ENCODE measurements at regions not wholly inside any gene's neighbourhood (a gene's known extent, or its start where the extent isn't known, plus 50 kb on each side); places are given as distances from the start of the nearest gene placed in this dataset.

- no peaks in the 10 kb centered on the region for H3K27me3 ChIP-seq (ENCODE audit: control insufficient read depth in 1 of 2, insufficient read depth in 2 of 2, low read length in 2 of 2)
- H3K27ac ChIP-seq (ENCODE audit: low read length): no peak overlapping the region
- no peaks in the 10 kb centered on the region for H3K4me1 ChIP-seq (ENCODE audit: control insufficient read depth, insufficient read depth, low read length)
- no peaks in the 10 kb centered on the region for H3K9me3 ChIP-seq (ENCODE audit: control insufficient read depth in 2 of 2, low read length in 2 of 2)
- H3K36me3 ChIP-seq (ENCODE audit: control insufficient read depth in 2 of 2, insufficient read depth in 2 of 2, low read length in 2 of 2): no peaks in the 10 kb centered on the region
- no peak overlapping the region for H3K9ac ChIP-seq (ENCODE audit: low read length in 2 of 2)
- H3K4me3 ChIP-seq (ENCODE audit: low read length in 2 of 2): no peak overlapping the region
Measured at GRCh38 chr2:12854001-12854530, 137.3 kb downstream of the TRIB2 start.

- no peak overlapping the region for H3K27ac ChIP-seq (ENCODE audit: low read length)
- peaks cover 2% of the 10 kb centered on the region for H3K4me1 ChIP-seq (ENCODE audit: control insufficient read depth, insufficient read depth, low read length)
- no peaks in the 10 kb centered on the region for H3K9me3 ChIP-seq (ENCODE audit: control insufficient read depth in 2 of 2, low read length in 2 of 2)
- H3K4me3 ChIP-seq (ENCODE audit: low read length in 2 of 2): no peak overlapping the region
- no peaks in the 10 kb centered on the region for H3K36me3 ChIP-seq (ENCODE audit: control insufficient read depth in 2 of 2, insufficient read depth in 2 of 2, low read length in 2 of 2)
- H3K9ac ChIP-seq (ENCODE audit: low read length in 2 of 2): no peak overlapping the region
- no peaks in the 10 kb centered on the region for H3K27me3 ChIP-seq (ENCODE audit: control insufficient read depth in 1 of 2, insufficient read depth in 2 of 2, low read length in 2 of 2)
Measured at GRCh38 chr2:12855508-12855907, 138.8 kb downstream of the TRIB2 start.

- Histone ChIP-seq H3K9me3 (ENCODE audit: control insufficient read depth in 2 of 2, low read length in 2 of 2) (no peaks in the 10 kb centered on the region), H3K4me3 (ENCODE audit: low read length in 2 of 2) (no peak overlapping the region), H3K27ac (ENCODE audit: low read length) (no peak overlapping the region), H3K4me1 (ENCODE audit: control insufficient read depth, insufficient read depth, low read length) (peaks cover 2% of the 10 kb centered on the region), H3K36me3 (ENCODE audit: control insufficient read depth in 2 of 2, insufficient read depth in 2 of 2, low read length in 2 of 2) (no peaks in the 10 kb centered on the region), H3K27me3 (ENCODE audit: control insufficient read depth in 1 of 2, insufficient read depth in 2 of 2, low read length in 2 of 2) (no peaks in the 10 kb centered on the region), H3K9ac (ENCODE audit: low read length in 2 of 2) (no peak overlapping the region)
Measured at GRCh38 chr2:12856934-12857601, 140.3 kb downstream of the TRIB2 start.

- Histone ChIP-seq H3K9me3 (ENCODE audit: control insufficient read depth in 2 of 2, low read length in 2 of 2) (no peaks in the 10 kb centered on the region), H3K36me3 (ENCODE audit: control insufficient read depth in 2 of 2, insufficient read depth in 2 of 2, low read length in 2 of 2) (no peaks in the 10 kb centered on the region), H3K4me3 (ENCODE audit: low read length in 2 of 2) (no peak overlapping the region), H3K27ac (ENCODE audit: low read length) (no peak overlapping the region), H3K27me3 (ENCODE audit: control insufficient read depth in 1 of 2, insufficient read depth in 2 of 2, low read length in 2 of 2) (no peaks in the 10 kb centered on the region), H3K9ac (ENCODE audit: low read length in 2 of 2) (no peak overlapping the region), H3K4me1 (ENCODE audit: control insufficient read depth, insufficient read depth, low read length) (peaks cover 2% of the 10 kb centered on the region)
Measured at GRCh38 chr2:12857891-12858290, 141.2 kb downstream of the TRIB2 start.

- Histone ChIP-seq H3K9ac (ENCODE audit: low read length in 2 of 2) (no peak overlapping the region), H3K4me3 (ENCODE audit: low read length in 2 of 2) (no peak overlapping the region), H3K36me3 (ENCODE audit: control insufficient read depth in 2 of 2, insufficient read depth in 2 of 2, low read length in 2 of 2) (no peaks in the 10 kb centered on the region), H3K27me3 (ENCODE audit: control insufficient read depth in 1 of 2, insufficient read depth in 2 of 2, low read length in 2 of 2) (no peaks in the 10 kb centered on the region), H3K4me1 (ENCODE audit: control insufficient read depth, insufficient read depth, low read length) (peaks cover 2% of the 10 kb centered on the region), H3K27ac (ENCODE audit: low read length) (no peak overlapping the region), H3K9me3 (ENCODE audit: control insufficient read depth in 2 of 2, low read length in 2 of 2) (peaks cover 0 to 2% of the 10 kb centered on the region in 2 donors)
Measured at GRCh38 chr2:12858786-12859185, 142.1 kb downstream of the TRIB2 start.

GRCh38 chr2:12861344-12861930, 144.7 kb downstream of the TRIB2 start:
- peaks cover 2% of the 10 kb centered on the region for H3K4me1 ChIP-seq (ENCODE audit: control insufficient read depth, insufficient read depth, low read length)

GRCh38 chr2:12862541-12862940, 145.8 kb downstream of the TRIB2 start:
- no peak overlapping the region for H3K27ac ChIP-seq (ENCODE audit: low read length)
- H3K9ac ChIP-seq (ENCODE audit: low read length in 2 of 2): no peak overlapping the region
- peaks cover 0 to 4% of the 10 kb centered on the region in 2 donors for H3K9me3 ChIP-seq (ENCODE audit: control insufficient read depth in 2 of 2, low read length in 2 of 2)
- peaks cover 2% of the 10 kb centered on the region for H3K4me1 ChIP-seq (ENCODE audit: control insufficient read depth, insufficient read depth, low read length)
- H3K27me3 ChIP-seq (ENCODE audit: control insufficient read depth in 1 of 2, insufficient read depth in 2 of 2, low read length in 2 of 2): no peaks in the 10 kb centered on the region
- H3K4me3 ChIP-seq (ENCODE audit: low read length in 2 of 2): no peak overlapping the region
- no peaks in the 10 kb centered on the region for H3K36me3 ChIP-seq (ENCODE audit: control insufficient read depth in 2 of 2, insufficient read depth in 2 of 2, low read length in 2 of 2)

More at GRCh38 chr2:12861344-12861930, 144.7 kb downstream of the TRIB2 start:
- Histone ChIP-seq H3K4me3 (ENCODE audit: low read length in 2 of 2) (no peak overlapping the region), H3K36me3 (ENCODE audit: control insufficient read depth in 2 of 2, insufficient read depth in 2 of 2, low read length in 2 of 2) (no peaks in the 10 kb centered on the region), H3K27me3 (ENCODE audit: control insufficient read depth in 1 of 2, insufficient read depth in 2 of 2, low read length in 2 of 2) (no peaks in the 10 kb centered on the region), H3K9me3 (ENCODE audit: control insufficient read depth in 2 of 2, low read length in 2 of 2) (peaks cover 0 to 4% of the 10 kb centered on the region in 2 donors), H3K9ac (ENCODE audit: low read length in 2 of 2) (no peak overlapping the region), H3K27ac (ENCODE audit: low read length) (no peak overlapping the region)

- H3K27ac ChIP-seq (ENCODE audit: low read length): no peak overlapping the region
- no peak overlapping the region for H3K4me3 ChIP-seq (ENCODE audit: low read length in 2 of 2)
- peaks cover 0 to 4% of the 10 kb centered on the region in 2 donors for H3K9me3 ChIP-seq (ENCODE audit: control insufficient read depth in 2 of 2, low read length in 2 of 2)
- peaks cover 2% of the 10 kb centered on the region for H3K4me1 ChIP-seq (ENCODE audit: control insufficient read depth, insufficient read depth, low read length)
- H3K36me3 ChIP-seq (ENCODE audit: control insufficient read depth in 2 of 2, insufficient read depth in 2 of 2, low read length in 2 of 2): no peaks in the 10 kb centered on the region
- H3K9ac ChIP-seq (ENCODE audit: low read length in 2 of 2): no peak overlapping the region
- no peaks in the 10 kb centered on the region for H3K27me3 ChIP-seq (ENCODE audit: control insufficient read depth in 1 of 2, insufficient read depth in 2 of 2, low read length in 2 of 2)
Measured at GRCh38 chr2:12863937-12864336, 147.2 kb downstream of the TRIB2 start.

GRCh38 chr2:12867631-12868287, 151.0 kb downstream of the TRIB2 start:
- no peak overlapping the region for H3K4me3 ChIP-seq (ENCODE audit: low read length in 2 of 2)
- no peaks in the 10 kb centered on the region for H3K36me3 ChIP-seq (ENCODE audit: control insufficient read depth in 2 of 2, insufficient read depth in 2 of 2, low read length in 2 of 2)
- peaks cover 0 to 4% of the 10 kb centered on the region in 2 donors for H3K9me3 ChIP-seq (ENCODE audit: control insufficient read depth in 2 of 2, low read length in 2 of 2)
- no peak overlapping the region for H3K9ac ChIP-seq (ENCODE audit: low read length in 2 of 2)
- H3K4me1 ChIP-seq (ENCODE audit: control insufficient read depth, insufficient read depth, low read length): no peaks in the 10 kb centered on the region
- H3K27me3 ChIP-seq (ENCODE audit: control insufficient read depth in 1 of 2, insufficient read depth in 2 of 2, low read length in 2 of 2): no peaks in the 10 kb centered on the region
- no peak overlapping the region for H3K27ac ChIP-seq (ENCODE audit: low read length)

- Histone ChIP-seq H3K27ac (ENCODE audit: low read length) (no peak overlapping the region), H3K4me1 (ENCODE audit: control insufficient read depth, insufficient read depth, low read length) (no peaks in the 10 kb centered on the region), H3K9me3 (ENCODE audit: control insufficient read depth in 2 of 2, low read length in 2 of 2) (no peaks in the 10 kb centered on the region), H3K9ac (ENCODE audit: low read length in 2 of 2) (no peak overlapping the region), H3K27me3 (ENCODE audit: control insufficient read depth in 1 of 2, insufficient read depth in 2 of 2, low read length in 2 of 2) (no peaks in the 10 kb centered on the region), H3K36me3 (ENCODE audit: control insufficient read depth in 2 of 2, insufficient read depth in 2 of 2, low read length in 2 of 2) (no peaks in the 10 kb centered on the region), H3K4me3 (ENCODE audit: low read length in 2 of 2) (no peak overlapping the region)
Measured at GRCh38 chr2:12870692-12871091, 154.0 kb downstream of the TRIB2 start.

All from stomach smooth muscle (tissue), 2 donors.